Pancreas (tissue), 10 donors: ENCODE measurements at regions not wholly inside any gene's neighbourhood (a gene's known extent, or its start where the extent isn't known, plus 50 kb on each side); places are given as distances from the start of the nearest gene placed in this dataset.
"Not testable (repeated sequence)": the region's sequence is repeated elsewhere in the genome, so short reads cannot be mapped to it uniquely, and the experiment has no call there.

Experiments used
- ATAC-seq, 4 donors: fragments of 200-7000 bp; cut with Tn5 transposase; one replicate each; pipeline versions ENCODE4 v1.8.0 to v1.9.1; 2020; ENCODE audit warnings: mild to moderate bottlenecking in 4 of 4, moderate library complexity in 4 of 4
- DNase-seq, 6 donors: peaks; one replicate each; pipeline ENCODE4 v3.0.0-alpha.2; 2020
- FAIRE-seq: peaks from 2 replicates; lab custom pipeline; 2012; peaks lifted over from hg19 to GRCh38; lab: Jason Lieb, UNC
- H3K27ac ChIP-seq, 4 donors: fragments of 200-600 bp; sonication (generic); 1 replicate in 3 of 4; 2 replicates in 1 of 4; pipeline versions ENCODE4 v1.5.0 to v1.8.0; 2020
- H3K27me3 ChIP-seq, 4 donors: fragments of 200-600 bp; one replicate each; pipeline ENCODE4 v1.8.0; 2021
- H3K36me3 ChIP-seq, 3 donors: fragments of 200-600 bp; sonication (generic) in 1 of 3; one replicate each; pipeline versions ENCODE4 v1.5.0 to v1.8.0; 2020 to 2021
- H3K4me1 ChIP-seq, 3 donors: fragments of 200-600 bp; one replicate each; pipeline ENCODE4 v1.8.0; 2021
- H3K4me3 ChIP-seq, 4 donors: fragments of 200-600 bp; sonication (generic) in 2 of 4; one replicate each; pipeline versions ENCODE4 v1.5.0 to v1.8.0; 2020 to 2021
- H3K9me3 ChIP-seq, 4 donors: fragments of 200-600 bp; one replicate each; pipeline ENCODE4 v1.8.0; 2021
- CTCF ChIP-seq, 4 donors: fragments of 200-600 bp; sonication (generic) in 3 of 4; IDR thresholded peaks; one replicate each; pipeline versions ENCODE4 v1.5.0 to v1.8.0; 2021; ENCODE audit warnings: antibody characterized with exemption in 4 of 4
- WGBS, 2 donors: extraction: QIAGEN DNeasy Blood & Tissue Kit; methylation state at CpG; one replicate each; pipeline ENCODE4 v1.1.7; 2013; 5-methylcytosine and 5-hydroxymethylcytosine counted together
- intact Hi-C, 3 donors: fragments of 100-400 bp; cut with DNase I; formaldehyde crosslinking; loops; one replicate each; pipeline versions ENCODE4 v1.11.1 to v1.14.2; 2022
- donor health status: healthy with polysubstance abuse.
- donor health status: DM: no; HTN: no; CAD: no; lungs with moderate emphysema.
- donor health status: DM: no; HTN: no; CAD: no.
- donor health status: control.
- donor health status: control.
- donor health status: Bipolar disorder and iron deficiency.
- donor health status: DM: yes; HTN: yes; CAD: no.
- donor health status: DM: no; HTN: no; CAD: no.
- donor health status: DM: no; HTN: no; CAD: no.
- donor health status: DM: yes; HTN: yes; CAD: no.

DNA sequence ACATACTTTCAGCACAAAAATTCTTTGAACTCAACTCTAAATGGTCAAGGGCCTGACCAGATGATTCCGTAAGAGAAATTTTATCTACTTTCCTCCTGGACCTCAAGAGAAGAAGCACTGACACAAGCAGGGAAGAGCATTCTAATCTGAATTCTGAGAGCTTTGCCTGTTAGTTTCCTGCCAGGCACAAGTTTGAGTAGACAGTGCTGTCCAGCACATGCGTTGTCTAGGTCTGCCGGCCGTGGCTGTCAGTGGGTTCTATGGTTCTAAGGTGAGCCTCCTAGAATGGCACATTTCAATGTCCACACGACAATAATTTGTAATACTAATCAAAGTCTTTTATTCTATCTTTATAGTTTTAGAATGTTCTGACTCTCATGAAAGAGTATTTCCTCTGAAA is 91.9 kb downstream of the RFPL4B start:
- peak; percentile 41 to 81 (median 68) for ATAC-seq
- Histone ChIP-seq H3K4me1 (peaks cover 7 to 14% (median 12%) of the 10 kb centered on the region in 3 donors), H3K9me3 (no peaks in the 10 kb centered on the region), H3K27ac (no peak overlapping the region), H3K27me3 (no peaks in the 10 kb centered on the region), H3K36me3 (no peaks in the 10 kb centered on the region), H3K4me3 (no peak overlapping the region)
- no peak for FAIRE-seq
- intact Hi-C loops = no loop called here
- WGBS, 2 donors = 31 to 37% methylated on average over 5 of the region's 5 CpGs
- no peak for DNase-seq
- TF ChIP-seq CTCF (IDR thresholded peaks at IDR 0.05) = no peak

GRCh38 chr6:112439432-112439831 is 92.3 kb downstream of the RFPL4B start:
- FAIRE-seq = no peak
- intact Hi-C loops = no loop called here
- peak; percentile 44 to 75 (median 72) for ATAC-seq
- peak overlapping the region in 1 of 4 donors; percentile 9 for H3K27ac ChIP-seq
- peaks cover 7 to 14% (median 12%) of the 10 kb centered on the region in 3 donors for H3K4me1 ChIP-seq
- 37 to 38% methylated on average over 1 of the region's 1 CpG for WGBS, 2 donors
- TF ChIP-seq CTCF (IDR thresholded peaks at IDR 0.05) = no peak
- H3K27me3 ChIP-seq = no peaks in the 10 kb centered on the region
- no peak overlapping the region for H3K4me3 ChIP-seq
- DNase-seq = no peak
- no peaks in the 10 kb centered on the region for H3K9me3 ChIP-seq
- no peaks in the 10 kb centered on the region for H3K36me3 ChIP-seq

DNA sequence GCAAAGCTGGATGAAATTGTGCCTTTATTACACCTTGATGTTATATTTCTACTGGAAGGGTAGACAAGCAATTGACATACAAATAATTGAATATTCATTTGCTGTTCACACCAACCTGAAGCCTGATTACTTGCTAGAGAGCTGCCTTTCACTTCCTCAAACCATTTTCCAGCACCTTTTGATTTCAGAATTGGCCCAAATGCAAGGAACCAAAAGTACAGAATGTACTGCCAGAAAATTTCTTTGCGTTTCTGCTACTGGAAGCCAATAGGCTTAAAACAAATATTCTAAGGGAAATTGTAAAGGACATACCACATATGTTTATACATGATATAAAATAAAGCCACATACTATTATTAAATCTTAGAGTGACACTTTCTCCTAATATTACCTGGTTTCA is 94.5 kb downstream of the RFPL4B start:
- H3K36me3 ChIP-seq = no peaks in the 10 kb centered on the region
- no peak overlapping the region for H3K4me3 ChIP-seq
- no peak for FAIRE-seq
- H3K4me1 ChIP-seq = peaks cover 7 to 14% (median 12%) of the 10 kb centered on the region in 3 donors
- H3K27ac ChIP-seq = no peak overlapping the region
- no peak for TF ChIP-seq CTCF (IDR thresholded peaks at IDR 0.05)
- peak in 2 of 4 donors; percentile 62 to 73 for ATAC-seq
- H3K27me3 ChIP-seq = no peaks in the 10 kb centered on the region
- WGBS, 2 donors = 25 to 30% methylated on average over 1 of the region's 1 CpG
- H3K9me3 ChIP-seq = no peaks in the 10 kb centered on the region
- DNase-seq = no peak
- intact Hi-C loops = no loop called here

GRCh38 chr6:112443179-112444065 is 96.3 kb downstream of the RFPL4B start:
- TF ChIP-seq CTCF (IDR thresholded peaks at IDR 0.05) = no peak
- 84 to 85% methylated on average over 6 of the region's 6 CpGs for WGBS, 2 donors
- DNase-seq (peak in 1 of 6 donors; percentile 21), FAIRE-seq (no peak), ATAC-seq (peak in 2 of 4 donors; percentile 34 to 50)
- Histone ChIP-seq H3K4me1 (peaks cover 7 to 14% (median 12%) of the 10 kb centered on the region in 3 donors), H3K27ac (no peak overlapping the region), H3K27me3 (no peaks in the 10 kb centered on the region), H3K4me3 (no peak overlapping the region), H3K36me3 (no peaks in the 10 kb centered on the region), H3K9me3 (no peaks in the 10 kb centered on the region)
- intact Hi-C loops = no loop called here

DNA sequence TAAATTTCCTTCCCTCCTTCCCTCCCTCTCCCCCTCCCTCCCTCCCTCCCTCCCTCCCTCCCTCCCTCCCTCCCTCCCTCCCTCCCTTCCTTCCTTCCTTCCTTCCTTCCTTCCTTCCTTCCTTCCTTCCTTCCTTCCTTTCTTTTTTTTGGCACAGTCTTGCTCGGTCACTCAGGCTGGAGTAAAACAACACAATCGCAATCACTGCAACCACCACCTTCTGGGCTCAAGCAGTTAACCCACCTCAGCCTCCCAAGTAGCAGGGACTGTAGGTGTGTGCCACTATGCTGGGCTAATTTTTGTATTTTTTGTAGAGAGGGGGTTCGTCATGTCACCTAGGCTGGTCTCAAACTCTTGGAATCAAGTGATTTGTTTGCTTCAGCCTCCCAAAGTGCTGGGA is 101.7 kb downstream of the RFPL4B start:
- H3K36me3 ChIP-seq, H3K27me3 ChIP-seq, FAIRE-seq, DNase-seq, H3K4me3 ChIP-seq, H3K9me3 ChIP-seq, H3K4me1 ChIP-seq, H3K27ac ChIP-seq, intact Hi-C loops, ATAC-seq: not testable (repeated sequence)
- WGBS, 2 donors = 83 to 95% methylated on average over 2 to 3 of the region's 3 CpGs
